ENCODE measurements at regions not wholly inside any gene's neighbourhood (a gene's known extent, or its start where the extent isn't known, plus 50 kb on each side); places are given as distances from the start of the nearest gene placed in this dataset.

GRCh38 chr3:82939491-82940097 lies 1178.1 kb upstream of the GBE1 start:
- DNase-seq (ENCODE audit: low read depth): no peak
- TF ChIP-seq CTCF (IDR thresholded peaks at IDR 0.05; ENCODE audit: control insufficient read depth, insufficient read depth, low read depth, low read length, missing control alignments): no peak
- no peak overlapping the region for H3K4me3 ChIP-seq (ENCODE audit: control insufficient read depth, low read depth, low read length)

GRCh38 chr3:82938821-82939328 lies 1177.4 kb upstream of the GBE1 start:
- no peak for DNase-seq (ENCODE audit: low read depth)
- no peak for TF ChIP-seq CTCF (IDR thresholded peaks at IDR 0.05; ENCODE audit: control insufficient read depth, insufficient read depth, low read depth, low read length, missing control alignments)
- no peak overlapping the region for H3K4me3 ChIP-seq (ENCODE audit: control insufficient read depth, low read depth, low read length)

GRCh38 chr3:82927309-82928253 lies 1166.1 kb upstream of the GBE1 start:
- no peak for TF ChIP-seq CTCF (IDR thresholded peaks at IDR 0.05; ENCODE audit: control insufficient read depth, insufficient read depth, low read depth, low read length, missing control alignments)
- DNase-seq (ENCODE audit: low read depth): no peak
- H3K4me3 ChIP-seq (ENCODE audit: control insufficient read depth, low read depth, low read length): no peak overlapping the region

GRCh38 chr3:82891028-82891427 lies 1129.6 kb upstream of the GBE1 start:
- no peak overlapping the region for H3K4me3 ChIP-seq (ENCODE audit: control insufficient read depth, low read depth, low read length)
- no peak for DNase-seq (ENCODE audit: low read depth)
- no peak for TF ChIP-seq CTCF (IDR thresholded peaks at IDR 0.05; ENCODE audit: control insufficient read depth, insufficient read depth, low read depth, low read length, missing control alignments)

GRCh38 chr3:82883072-82883471 lies 1121.6 kb upstream of the GBE1 start:
- no peak for TF ChIP-seq CTCF (IDR thresholded peaks at IDR 0.05; ENCODE audit: control insufficient read depth, insufficient read depth, low read depth, low read length, missing control alignments)
- DNase-seq (ENCODE audit: low read depth): no peak
- H3K4me3 ChIP-seq (ENCODE audit: control insufficient read depth, low read depth, low read length): no peak overlapping the region

GRCh38 chr3:82875401-82875800 lies 1114.0 kb upstream of the GBE1 start:
- TF ChIP-seq CTCF (IDR thresholded peaks at IDR 0.05; ENCODE audit: control insufficient read depth, insufficient read depth, low read depth, low read length, missing control alignments): no peak
- H3K4me3 ChIP-seq (ENCODE audit: control insufficient read depth, low read depth, low read length): no peak overlapping the region
- DNase-seq (ENCODE audit: low read depth): no peak
